CD14-positive monocyte (primary cell): ENCODE measurements at regions not wholly inside any gene's neighbourhood (a gene's known extent, or its start where the extent isn't known, plus 50 kb on each side); places are given as distances from the start of the nearest gene placed in this dataset.

Experiments
- DNase-seq, 3 donors: peaks; one replicate each; pipeline ENCODE4 v3.0.0-alpha.2; 2011 to 2022
- H2AFZ ChIP-seq: 2 replicates; pipeline ENCODE4 v1.6.0; 2012; ENCODE audit warnings: mild to moderate bottlenecking, low read depth, low read length, inconsistent platforms; ENCODE audit not compliant: insufficient read depth, poor library complexity, severe bottlenecking
- H3K27ac ChIP-seq, 2 donors: 1 replicate in 1 of 2; 2 replicates in 1 of 2; pipeline ENCODE4 v1.5.1; 2012 to 2013; ENCODE audit warnings: low read length in 2 of 2, control low read depth in 1 of 2, inconsistent platforms in 1 of 2, low read depth in 1 of 2, mild to moderate bottlenecking in 1 of 2
- H3K27me3 ChIP-seq, 2 donors: one replicate each; pipeline versions ENCODE4 v1.6.0 to v1.6.1; 2011 to 2013; ENCODE audit warnings: low read length in 2 of 2; ENCODE audit not compliant: control insufficient read depth in 2 of 2, insufficient read depth in 2 of 2
- H3K36me3 ChIP-seq, 2 donors: replicated peaks in 1 of 2; 1 replicate in 1 of 2; 2 replicates in 1 of 2; pipeline versions ENCODE4 v1.5.1 to v1.6.1; 2012 to 2013; ENCODE audit warnings: low read length in 2 of 2, control low read depth in 1 of 2, inconsistent platforms in 1 of 2, mild to moderate bottlenecking in 1 of 2; ENCODE audit not compliant: insufficient read depth in 2 of 2, control insufficient read depth in 1 of 2
- H3K4me1 ChIP-seq, 2 donors: 1 replicate in 1 of 2; 2 replicates in 1 of 2; pipeline versions ENCODE4 v1.5.1 to v1.6.1; 2012 to 2013; ENCODE audit warnings: low read length in 2 of 2, control low read depth in 1 of 2, inconsistent platforms in 1 of 2, mild to moderate bottlenecking in 1 of 2, moderate library complexity in 1 of 2; ENCODE audit not compliant: insufficient read depth in 2 of 2, control insufficient read depth in 1 of 2
- H3K4me2 ChIP-seq: replicated peaks from 2 replicates; pipeline ENCODE3; 2012; ENCODE audit warnings: low read length, moderate library complexity, mild to moderate bottlenecking; ENCODE audit not compliant: poor library complexity, severe bottlenecking; ENCODE audit errors: extremely low read depth
- H3K4me3 ChIP-seq, 3 experiments: fragments of 200-600 bp in 1 of 3; sonication (generic) in 1 of 3; replicated peaks in 1 of 3; 1 replicate in 2 of 3; 2 replicates in 1 of 3; pipeline ENCODE4 v1.5.1; 2011 to 2013; ENCODE audit warnings: low read length in 3 of 3, mild to moderate bottlenecking in 3 of 3, control low read depth in 2 of 3, low read depth in 2 of 3, inconsistent platforms in 1 of 3, moderate library complexity in 1 of 3
- H3K79me2 ChIP-seq: 2 replicates; pipeline ENCODE4 v1.6.0; 2012; ENCODE audit warnings: mild to moderate bottlenecking, control low read depth, inconsistent platforms, low read length, moderate library complexity; ENCODE audit not compliant: insufficient read depth
- H3K9ac ChIP-seq: 2 replicates; pipeline ENCODE4 v1.6.0; 2017; ENCODE audit warnings: low read length, mild to moderate bottlenecking; ENCODE audit not compliant: insufficient read depth, poor library complexity, severe bottlenecking
- H3K9me3 ChIP-seq, 2 donors: replicated peaks in 1 of 2; 1 replicate in 1 of 2; 2 replicates in 1 of 2; pipeline versions ENCODE4 v1.5.1 to v1.6.1; 2012 to 2013; ENCODE audit warnings: low read length in 2 of 2, control low read depth in 1 of 2; ENCODE audit not compliant: control insufficient read depth in 1 of 2, insufficient read depth in 1 of 2
- H4K20me1 ChIP-seq: 2 replicates; pipeline ENCODE4 v1.6.0; 2012; ENCODE audit warnings: mild to moderate bottlenecking, low read length, control low read depth, moderate library complexity; ENCODE audit not compliant: insufficient read depth
- H3K27ac Mint-ChIP-seq, 7 donors: one replicate each; pipeline ENCODE4 v1.8.0; 2020; ENCODE audit warnings: mild to moderate bottlenecking in 7 of 7, mixed read lengths in 7 of 7, moderate library complexity in 6 of 7, inconsistent platforms in 2 of 7
- H3K27me3 Mint-ChIP-seq, 3 donors: one replicate each; pipeline ENCODE4 v1.8.0; 2021 to 2022; ENCODE audit warnings: low read depth in 3 of 3, mild to moderate bottlenecking in 3 of 3, mixed read lengths in 3 of 3, moderate library complexity in 3 of 3, inconsistent platforms in 1 of 3
- H3K36me3 Mint-ChIP-seq, 2 donors: one replicate each; pipeline ENCODE4 v1.8.0; 2020; ENCODE audit warnings: mixed read lengths in 2 of 2, inconsistent platforms in 1 of 2, mild to moderate bottlenecking in 1 of 2
- H3K4me1 Mint-ChIP-seq: one replicate; pipeline ENCODE4 v1.8.0; 2020; ENCODE audit warnings: mild to moderate bottlenecking, mixed read lengths
- H3K4me3 Mint-ChIP-seq, 2 donors: one replicate each; pipeline ENCODE4 v1.8.0; 2020; ENCODE audit warnings: mild to moderate bottlenecking in 2 of 2, mixed read lengths in 2 of 2, moderate library complexity in 1 of 2
- H3K9me3 Mint-ChIP-seq, 7 donors: one replicate each; pipeline ENCODE4 v1.8.0; 2020 to 2022; ENCODE audit warnings: mixed read lengths in 7 of 7, mild to moderate bottlenecking in 6 of 7, moderate library complexity in 6 of 7, inconsistent platforms in 2 of 7
- WGBS: methylation state at CpG from one replicate; pipeline ENCODE4 v1.1.5; 2013; ENCODE audit warnings: missing lambda C conversion rate; ENCODE audit not compliant: insufficient coverage; 5-methylcytosine and 5-hydroxymethylcytosine counted together
- intact Hi-C, 2 donors: fragments of 100-400 bp; cut with micrococcal nuclease; formaldehyde crosslinking; loops; one replicate each; pipeline versions ENCODE4 v1.15.0 to v1.15.1; 2023
- TF ChIP-seq, protein P1 (sequence below): fragments of 200-600 bp; IDR thresholded peaks from one replicate; pipeline ENCODE4 v1.8.0; 2022; ENCODE audit warnings: antibody characterized with exemption, mild to moderate bottlenecking

DNA sequence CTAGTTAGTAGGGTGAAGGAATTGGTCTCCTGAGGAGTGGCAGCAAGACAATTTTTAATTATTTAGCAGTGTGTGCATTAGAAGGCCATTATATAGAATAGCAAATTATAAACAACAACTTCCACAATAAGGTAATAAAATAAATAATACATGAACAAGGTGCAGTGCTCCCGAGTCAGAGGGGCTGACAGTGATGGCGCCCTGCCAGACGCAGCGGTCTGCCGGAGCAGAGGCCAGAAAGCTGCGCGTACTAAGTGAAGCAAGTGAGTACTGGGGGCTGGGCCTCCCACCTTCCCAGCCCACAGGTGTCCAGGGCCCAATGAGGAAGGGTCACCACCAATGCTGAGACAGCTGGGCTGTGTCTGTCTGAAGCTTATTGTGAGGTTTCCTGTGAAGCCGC lies 72.0 kb upstream of the VRK1 start:
- H3K27me3 ChIP-seq, result no peaks in the 10 kb centered on the region
- no peaks in the 10 kb centered on the region for H3K4me1 ChIP-seq
- H2AFZ ChIP-seq, result no peak overlapping the region
- H3K9me3 ChIP-seq, result no peaks in the 10 kb centered on the region
- TF ChIP-seq, protein P1, sequence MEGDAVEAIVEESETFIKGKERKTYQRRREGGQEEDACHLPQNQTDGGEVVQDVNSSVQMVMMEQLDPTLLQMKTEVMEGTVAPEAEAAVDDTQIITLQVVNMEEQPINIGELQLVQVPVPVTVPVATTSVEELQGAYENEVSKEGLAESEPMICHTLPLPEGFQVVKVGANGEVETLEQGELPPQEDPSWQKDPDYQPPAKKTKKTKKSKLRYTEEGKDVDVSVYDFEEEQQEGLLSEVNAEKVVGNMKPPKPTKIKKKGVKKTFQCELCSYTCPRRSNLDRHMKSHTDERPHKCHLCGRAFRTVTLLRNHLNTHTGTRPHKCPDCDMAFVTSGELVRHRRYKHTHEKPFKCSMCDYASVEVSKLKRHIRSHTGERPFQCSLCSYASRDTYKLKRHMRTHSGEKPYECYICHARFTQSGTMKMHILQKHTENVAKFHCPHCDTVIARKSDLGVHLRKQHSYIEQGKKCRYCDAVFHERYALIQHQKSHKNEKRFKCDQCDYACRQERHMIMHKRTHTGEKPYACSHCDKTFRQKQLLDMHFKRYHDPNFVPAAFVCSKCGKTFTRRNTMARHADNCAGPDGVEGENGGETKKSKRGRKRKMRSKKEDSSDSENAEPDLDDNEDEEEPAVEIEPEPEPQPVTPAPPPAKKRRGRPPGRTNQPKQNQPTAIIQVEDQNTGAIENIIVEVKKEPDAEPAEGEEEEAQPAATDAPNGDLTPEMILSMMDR, result no peak
- Mint-ChIP-seq H3K4me1 (no peaks in the 10 kb centered on the region), H3K27ac (no peak overlapping the region), H3K9me3 (peaks cover 0 to 3% (median 0%) of the 10 kb centered on the region in 7 donors), H3K27me3 (peaks cover 0 to 10% (median 2%) of the 10 kb centered on the region in 3 donors), H3K4me3 (no peak overlapping the region), H3K36me3 (no peaks in the 10 kb centered on the region)
- H3K79me2 ChIP-seq, result no peaks in the 10 kb centered on the region
- no peaks in the 10 kb centered on the region for H3K36me3 ChIP-seq
- 93% methylated on average over 3 of the region's 8 CpGs for WGBS
- no peak overlapping the region for H3K4me2 ChIP-seq
- no peak overlapping the region for H3K9ac ChIP-seq
- H4K20me1 ChIP-seq, result no peaks in the 10 kb centered on the region
- DNase-seq, result no peak
- H3K4me3 ChIP-seq, result no peak overlapping the region
- H3K27ac ChIP-seq, result no peak overlapping the region
- intact Hi-C loops, result no loop called here

DNA sequence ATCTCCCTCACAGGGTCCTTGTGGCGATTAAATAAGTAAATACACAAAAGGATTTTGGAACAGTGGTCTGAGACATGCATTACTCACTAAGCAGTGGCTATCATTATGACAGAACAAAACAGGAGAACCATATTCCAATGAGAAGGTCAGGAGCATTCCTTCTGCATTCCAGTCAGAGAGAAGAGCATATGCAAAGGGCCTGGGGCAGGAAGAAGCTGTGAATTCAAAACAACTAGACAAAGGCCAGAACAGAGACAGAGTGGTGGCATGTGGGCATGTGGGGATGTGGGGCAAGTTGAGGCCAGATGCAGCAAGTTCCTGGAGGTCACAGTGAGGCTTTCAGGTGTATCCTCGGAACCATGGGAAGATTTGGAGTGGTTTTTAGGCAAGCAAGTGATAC lies 70.1 kb upstream of the VRK1 start:
- peaks cover 0 to 9% (median 3%) of the 10 kb centered on the region in 3 donors for H3K27me3 Mint-ChIP-seq
- Histone ChIP-seq H3K79me2 (no peaks in the 10 kb centered on the region), H3K27me3 (no peaks in the 10 kb centered on the region), H3K36me3 (no peaks in the 10 kb centered on the region), H3K4me2 (no peak overlapping the region), H3K4me1 (peaks cover 0 to 3% of the 10 kb centered on the region in 2 donors), H3K9ac (no peak overlapping the region), H2AFZ (no peak overlapping the region), H3K27ac (no peak overlapping the region), H4K20me1 (no peaks in the 10 kb centered on the region), H3K9me3 (no peaks in the 10 kb centered on the region), H3K4me3 (no peak overlapping the region)
- no peaks in the 10 kb centered on the region for H3K4me1 Mint-ChIP-seq
- TF ChIP-seq, protein P1, result no peak
- 56% methylated on average over 1 of the region's 2 CpGs for WGBS
- no peak for DNase-seq
- intact Hi-C loops, result no loop called here
- no peaks in the 10 kb centered on the region for H3K36me3 Mint-ChIP-seq
- no peak overlapping the region for H3K4me3 Mint-ChIP-seq
- no peak overlapping the region for H3K27ac Mint-ChIP-seq
- peaks cover 0 to 3% (median 0%) of the 10 kb centered on the region in 7 donors for H3K9me3 Mint-ChIP-seq
